Muscle layer of duodenum (tissue), 2 donors: ENCODE measurements at regions not wholly inside any gene's neighbourhood (a gene's known extent, or its start where the extent isn't known, plus 50 kb on each side); places are given as distances from the start of the nearest gene placed in this dataset.

Experiments
- H3K27ac ChIP-seq: one replicate; pipeline ENCODE4 v1.7.0; 2013; ENCODE audit warnings: mild to moderate bottlenecking, low read length
- H3K27me3 ChIP-seq: one replicate; pipeline ENCODE4 v1.7.0; 2013; ENCODE audit warnings: low read depth, mild to moderate bottlenecking, control low read depth, low read length
- H3K36me3 ChIP-seq, 2 donors: one replicate each; pipeline ENCODE4 v1.7.0; 2013; ENCODE audit warnings: low read length in 2 of 2, control low read depth in 1 of 2, mild to moderate bottlenecking in 1 of 2; ENCODE audit not compliant: insufficient read depth in 2 of 2, control insufficient read depth in 1 of 2
- H3K4me1 ChIP-seq, 2 donors: one replicate each; pipeline ENCODE4 v1.7.0; 2013; ENCODE audit warnings: low read length in 2 of 2, mild to moderate bottlenecking in 2 of 2, control low read depth in 1 of 2, moderate library complexity in 1 of 2; ENCODE audit not compliant: insufficient read depth in 2 of 2, control insufficient read depth in 1 of 2
- H3K4me3 ChIP-seq, 2 donors: one replicate each; pipeline ENCODE4 v1.7.0; 2013; ENCODE audit warnings: low read length in 2 of 2, low read depth in 1 of 2, mild to moderate bottlenecking in 1 of 2
- H3K9me3 ChIP-seq, 2 donors: one replicate each; pipeline ENCODE4 v1.7.0; 2013; ENCODE audit warnings: low read length in 2 of 2, control low read depth in 1 of 2, mild to moderate bottlenecking in 1 of 2; ENCODE audit not compliant: control insufficient read depth in 1 of 2
- donor health status: healthy.

- no peaks in the 10 kb centered on the region for H3K27me3 ChIP-seq
- H3K4me1 ChIP-seq = no peaks in the 10 kb centered on the region
- no peak overlapping the region for H3K27ac ChIP-seq
- no peaks in the 10 kb centered on the region for H3K9me3 ChIP-seq
- no peak overlapping the region for H3K4me3 ChIP-seq
- no peaks in the 10 kb centered on the region for H3K36me3 ChIP-seq
Measured at GRCh38 chr4:151566053-151566452, 157.1 kb downstream of the FHIP1A start.

GRCh38 chr4:151567056-151567455 lies 158.1 kb downstream of the FHIP1A start:
- no peak overlapping the region for H3K4me3 ChIP-seq
- no peaks in the 10 kb centered on the region for H3K36me3 ChIP-seq
- H3K9me3 ChIP-seq = no peaks in the 10 kb centered on the region
- H3K27ac ChIP-seq = no peak overlapping the region
- H3K27me3 ChIP-seq = no peaks in the 10 kb centered on the region
- H3K4me1 ChIP-seq = no peaks in the 10 kb centered on the region

- Histone ChIP-seq H3K9me3 (no peaks in the 10 kb centered on the region), H3K27me3 (no peaks in the 10 kb centered on the region), H3K4me3 (no peak overlapping the region), H3K4me1 (no peaks in the 10 kb centered on the region), H3K36me3 (no peaks in the 10 kb centered on the region), H3K27ac (no peak overlapping the region)
Measured at GRCh38 chr4:151568966-151569365, 160.0 kb downstream of the FHIP1A start.

GRCh38 chr4:151569650-151570049 lies 160.7 kb downstream of the FHIP1A start:
- Histone ChIP-seq H3K4me1 (no peaks in the 10 kb centered on the region), H3K4me3 (no peak overlapping the region), H3K27me3 (no peaks in the 10 kb centered on the region), H3K27ac (no peak overlapping the region), H3K36me3 (no peaks in the 10 kb centered on the region), H3K9me3 (no peaks in the 10 kb centered on the region)

- H3K4me1 ChIP-seq = no peaks in the 10 kb centered on the region
- no peak overlapping the region for H3K4me3 ChIP-seq
- no peak overlapping the region for H3K27ac ChIP-seq
- no peaks in the 10 kb centered on the region for H3K36me3 ChIP-seq
- H3K27me3 ChIP-seq = no peaks in the 10 kb centered on the region
- no peaks in the 10 kb centered on the region for H3K9me3 ChIP-seq
Measured at GRCh38 chr4:151573474-151573873, 164.5 kb downstream of the FHIP1A start.

GRCh38 chr4:151573945-151574344 lies 165.0 kb downstream of the FHIP1A start:
- no peak overlapping the region for H3K27ac ChIP-seq
- no peaks in the 10 kb centered on the region for H3K36me3 ChIP-seq
- no peaks in the 10 kb centered on the region for H3K9me3 ChIP-seq
- no peak overlapping the region for H3K4me3 ChIP-seq
- no peaks in the 10 kb centered on the region for H3K4me1 ChIP-seq
- H3K27me3 ChIP-seq = no peaks in the 10 kb centered on the region

GRCh38 chr4:151574968-151575367 lies 166.0 kb downstream of the FHIP1A start:
- H3K27ac ChIP-seq = no peak overlapping the region
- no peak overlapping the region for H3K4me3 ChIP-seq
- H3K27me3 ChIP-seq = no peaks in the 10 kb centered on the region
- no peaks in the 10 kb centered on the region for H3K4me1 ChIP-seq
- no peaks in the 10 kb centered on the region for H3K36me3 ChIP-seq
- H3K9me3 ChIP-seq = no peaks in the 10 kb centered on the region

GRCh38 chr4:151575646-151576045 lies 166.7 kb downstream of the FHIP1A start:
- H3K4me3 ChIP-seq = no peak overlapping the region
- no peak overlapping the region for H3K27ac ChIP-seq
- H3K27me3 ChIP-seq = no peaks in the 10 kb centered on the region
- no peaks in the 10 kb centered on the region for H3K9me3 ChIP-seq
- no peaks in the 10 kb centered on the region for H3K36me3 ChIP-seq
- H3K4me1 ChIP-seq = no peaks in the 10 kb centered on the region

- no peaks in the 10 kb centered on the region for H3K4me1 ChIP-seq
- H3K9me3 ChIP-seq = no peaks in the 10 kb centered on the region
- H3K4me3 ChIP-seq = no peak overlapping the region
- no peaks in the 10 kb centered on the region for H3K36me3 ChIP-seq
- no peak overlapping the region for H3K27ac ChIP-seq
- no peaks in the 10 kb centered on the region for H3K27me3 ChIP-seq
Measured at GRCh38 chr4:151576627-151577026, 167.7 kb downstream of the FHIP1A start.

- no peaks in the 10 kb centered on the region for H3K27me3 ChIP-seq
- no peak overlapping the region for H3K4me3 ChIP-seq
- H3K4me1 ChIP-seq = no peaks in the 10 kb centered on the region
- no peaks in the 10 kb centered on the region for H3K36me3 ChIP-seq
- H3K9me3 ChIP-seq = no peaks in the 10 kb centered on the region
- no peak overlapping the region for H3K27ac ChIP-seq
Measured at GRCh38 chr4:151581570-151581969, 172.6 kb downstream of the FHIP1A start.

GRCh38 chr4:151582098-151582497 lies 173.1 kb downstream of the FHIP1A start:
- H3K9me3 ChIP-seq = no peaks in the 10 kb centered on the region
- H3K36me3 ChIP-seq = no peaks in the 10 kb centered on the region
- no peak overlapping the region for H3K27ac ChIP-seq
- no peak overlapping the region for H3K4me3 ChIP-seq
- no peaks in the 10 kb centered on the region for H3K4me1 ChIP-seq
- H3K27me3 ChIP-seq = no peaks in the 10 kb centered on the region

GRCh38 chr4:151583157-151583914 lies 174.4 kb downstream of the FHIP1A start:
- Histone ChIP-seq H3K4me3 (no peak overlapping the region), H3K27ac (no peak overlapping the region), H3K9me3 (no peaks in the 10 kb centered on the region), H3K36me3 (no peaks in the 10 kb centered on the region), H3K4me1 (no peaks in the 10 kb centered on the region), H3K27me3 (no peaks in the 10 kb centered on the region)
